ENCODE measurements at regions not wholly inside any gene's neighbourhood (a gene's known extent, or its start where the extent isn't known, plus 50 kb on each side); places are given as distances from the start of the nearest gene placed in this dataset.

- Mint-ChIP-seq H3K4me3 (ENCODE audit: unreplicated experiment) (no peak overlapping the region), H3K4me1 (ENCODE audit: unreplicated experiment) (peaks cover 18% of the 10 kb centered on the region), H3K36me3 (ENCODE audit: unreplicated experiment) (no peaks in the 10 kb centered on the region), H3K27me3 (ENCODE audit: unreplicated experiment) (no peaks in the 10 kb centered on the region), H3K27ac (ENCODE audit: unreplicated experiment) (no peak overlapping the region), H3K9me3 (ENCODE audit: unreplicated experiment) (no peaks in the 10 kb centered on the region)
- no peak for DNase-seq (ENCODE audit: extremely low spot score, unreplicated experiment)
- no peak for TF ChIP-seq CTCF (IDR thresholded peaks at IDR 0.05)
These were observed 183.2 kb downstream of the HDGFL1 start for GRCh38 chr6:22752522-22752921.

- no peaks in the 10 kb centered on the region for H3K27me3 Mint-ChIP-seq (ENCODE audit: unreplicated experiment)
- no peaks in the 10 kb centered on the region for H3K9me3 Mint-ChIP-seq (ENCODE audit: unreplicated experiment)
- H3K4me1 Mint-ChIP-seq (ENCODE audit: unreplicated experiment): peaks cover 18% of the 10 kb centered on the region
- no peak for DNase-seq (ENCODE audit: extremely low spot score, unreplicated experiment)
- no peaks in the 10 kb centered on the region for H3K36me3 Mint-ChIP-seq (ENCODE audit: unreplicated experiment)
- H3K4me3 Mint-ChIP-seq (ENCODE audit: unreplicated experiment): no peak overlapping the region
- H3K27ac Mint-ChIP-seq (ENCODE audit: unreplicated experiment): peak overlapping the region; percentile 59
- TF ChIP-seq CTCF (IDR thresholded peaks at IDR 0.05): no peak
These were observed 184.7 kb downstream of the HDGFL1 start for GRCh38 chr6:22754061-22754460.

DNA sequence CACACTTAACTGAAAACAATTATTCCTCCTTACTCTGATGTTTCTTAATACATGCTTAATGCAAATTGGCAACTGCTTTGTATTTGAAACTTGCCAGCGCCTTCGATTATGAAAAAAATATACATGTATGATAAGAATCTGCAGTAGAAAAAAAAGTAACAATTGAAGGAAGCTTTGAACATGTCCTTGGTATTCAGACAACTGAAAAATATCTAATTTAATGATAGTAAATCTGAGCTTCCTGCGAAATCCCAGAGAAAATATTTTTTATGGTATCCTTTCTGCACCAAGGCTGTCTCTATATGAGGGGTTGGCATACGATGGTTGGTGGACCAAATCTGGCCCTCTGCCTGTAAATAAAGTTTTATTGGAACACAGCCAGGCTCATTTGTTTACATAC, 186.2 kb downstream of the HDGFL1 start:
- DNase-seq (ENCODE audit: extremely low spot score, unreplicated experiment): no peak
- TF ChIP-seq CTCF (IDR thresholded peaks at IDR 0.05): no peak
- no peaks in the 10 kb centered on the region for H3K27me3 Mint-ChIP-seq (ENCODE audit: unreplicated experiment)
- H3K27ac Mint-ChIP-seq (ENCODE audit: unreplicated experiment): no peak overlapping the region
- peaks cover 3% of the 10 kb centered on the region for H3K9me3 Mint-ChIP-seq (ENCODE audit: unreplicated experiment)
- no peaks in the 10 kb centered on the region for H3K36me3 Mint-ChIP-seq (ENCODE audit: unreplicated experiment)
- H3K4me1 Mint-ChIP-seq (ENCODE audit: unreplicated experiment): peaks cover 18% of the 10 kb centered on the region
- H3K4me3 Mint-ChIP-seq (ENCODE audit: unreplicated experiment): no peak overlapping the region

- Mint-ChIP-seq H3K27ac (ENCODE audit: unreplicated experiment) (no peak overlapping the region), H3K4me1 (ENCODE audit: unreplicated experiment) (peaks cover 15% of the 10 kb centered on the region), H3K27me3 (ENCODE audit: unreplicated experiment) (no peaks in the 10 kb centered on the region), H3K36me3 (ENCODE audit: unreplicated experiment) (no peaks in the 10 kb centered on the region), H3K4me3 (ENCODE audit: unreplicated experiment) (no peak overlapping the region), H3K9me3 (ENCODE audit: unreplicated experiment) (peaks cover 4% of the 10 kb centered on the region)
- TF ChIP-seq CTCF (IDR thresholded peaks at IDR 0.05): no peak
- DNase-seq (ENCODE audit: extremely low spot score, unreplicated experiment): no peak
These were observed 187.0 kb downstream of the HDGFL1 start for GRCh38 chr6:22756365-22756764.

- no peaks in the 10 kb centered on the region for H3K27me3 Mint-ChIP-seq (ENCODE audit: unreplicated experiment)
- DNase-seq (ENCODE audit: extremely low spot score, unreplicated experiment): no peak
- H3K9me3 Mint-ChIP-seq (ENCODE audit: unreplicated experiment): peaks cover 7% of the 10 kb centered on the region
- peaks cover 20% of the 10 kb centered on the region for H3K4me1 Mint-ChIP-seq (ENCODE audit: unreplicated experiment)
- TF ChIP-seq CTCF (IDR thresholded peaks at IDR 0.05): no peak
- H3K4me3 Mint-ChIP-seq (ENCODE audit: unreplicated experiment): no peak overlapping the region
- no peaks in the 10 kb centered on the region for H3K36me3 Mint-ChIP-seq (ENCODE audit: unreplicated experiment)
- H3K27ac Mint-ChIP-seq (ENCODE audit: unreplicated experiment): no peak overlapping the region
These were observed 195.1 kb downstream of the HDGFL1 start for GRCh38 chr6:22764496-22764895.

All from osteocyte (in vitro differentiated cells).